Spinal cord (tissue), 9 donors: ENCODE measurements at regions not wholly inside any gene's neighbourhood (a gene's known extent, or its start where the extent isn't known, plus 50 kb on each side); places are given as distances from the start of the nearest gene placed in this dataset.
"Not testable (repeated sequence)": the region's sequence is repeated elsewhere in the genome, so short reads cannot be mapped to it uniquely, and the experiment has no call there.

ENCODE experiments used
- DNase-seq, 6 donors: peaks; one replicate each; pipeline versions ENCODE4 v3.0.0 to v3.0.0-alpha.2; 2013 to 2015; ENCODE audit warnings: low spot score in 6 of 6, low read depth in 4 of 6
- H3K27ac ChIP-seq: one replicate; pipeline ENCODE4 v1.5.1; 2013; ENCODE audit warnings: low read depth, low read length, control low read depth
- H3K27me3 ChIP-seq: one replicate; pipeline ENCODE4 v1.6.1; 2013; ENCODE audit warnings: low read length; ENCODE audit not compliant: control insufficient read depth, insufficient read depth
- H3K36me3 ChIP-seq: one replicate; pipeline ENCODE4 v1.6.1; 2013; ENCODE audit warnings: low read length; ENCODE audit not compliant: control insufficient read depth, insufficient read depth
- H3K4me1 ChIP-seq: one replicate; pipeline ENCODE4 v1.6.1; 2013; ENCODE audit warnings: low read length; ENCODE audit not compliant: control insufficient read depth, insufficient read depth
- H3K4me3 ChIP-seq: one replicate; pipeline ENCODE4 v1.5.1; 2013; ENCODE audit warnings: low read depth, low read length, control low read depth
- H3K9me3 ChIP-seq: one replicate; pipeline ENCODE4 v1.6.1; 2013; ENCODE audit warnings: low read length; ENCODE audit not compliant: control insufficient read depth, insufficient read depth
- WGBS: methylation state at CpG from one replicate; pipeline ENCODE4 v1.1.5; 2013; ENCODE audit warnings: missing lambda C conversion rate; ENCODE audit not compliant: insufficient coverage; 5-methylcytosine and 5-hydroxymethylcytosine counted together
- donor health status: healthy.

DNA sequence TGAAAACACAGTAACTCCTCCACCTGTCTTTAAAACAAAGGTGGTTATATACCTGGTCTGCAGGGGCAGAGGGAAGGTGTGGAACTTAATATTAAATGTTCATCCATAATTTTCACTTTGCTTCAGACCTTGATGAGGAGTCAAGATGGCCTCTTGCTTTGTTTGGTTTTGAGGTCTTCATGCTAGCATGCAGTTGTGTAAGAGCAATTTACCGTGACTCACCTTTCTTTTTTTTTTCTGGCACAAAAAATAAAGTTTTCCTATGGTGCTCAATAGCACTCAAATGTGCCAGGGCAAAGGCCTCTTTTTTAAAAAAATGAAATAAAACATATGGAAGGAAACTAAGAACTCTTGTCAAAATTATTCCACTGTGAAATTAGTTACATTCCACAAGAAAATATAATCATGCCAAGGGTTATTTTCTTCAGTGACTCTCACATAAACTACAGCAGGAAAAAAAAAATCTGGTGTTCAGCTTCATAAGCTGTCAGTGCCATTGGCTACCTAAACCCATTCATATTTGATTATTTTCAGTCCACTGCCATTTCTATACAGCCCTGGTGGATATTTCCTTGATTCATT lies 128.2 kb downstream of the SLC7A11 start:
- H3K9me3 ChIP-seq = no peaks in the 10 kb centered on the region
- no CpG with 5 or more reads among the region's 1 CpG for WGBS
- no peak overlapping the region for H3K4me3 ChIP-seq
- no peak overlapping the region for H3K27ac ChIP-seq
- no peak for DNase-seq
- H3K27me3 ChIP-seq = no peaks in the 10 kb centered on the region
- H3K36me3 ChIP-seq = no peaks in the 10 kb centered on the region
- H3K4me1 ChIP-seq = no peaks in the 10 kb centered on the region

DNA sequence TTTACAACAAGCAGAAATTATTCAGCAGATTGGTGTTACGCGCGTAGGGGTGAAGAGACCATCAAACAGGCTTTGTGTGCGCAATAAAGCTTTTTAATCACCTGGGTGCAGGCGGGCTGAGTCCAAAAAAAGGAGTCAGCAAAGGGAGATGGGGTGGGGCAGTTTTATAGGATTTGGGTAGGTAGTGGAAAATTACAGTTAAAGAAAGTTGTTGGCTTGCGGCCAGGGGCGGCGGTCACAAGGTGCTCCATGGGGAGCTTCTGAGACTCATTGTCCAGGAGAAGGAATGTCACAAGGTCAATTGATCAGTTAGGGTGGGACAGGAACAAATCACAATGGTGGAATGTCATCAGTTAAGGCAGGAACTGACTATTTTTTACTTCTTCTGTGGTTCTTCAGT lies 129.3 kb downstream of the SLC7A11 start:
- 97% methylated on average over 4 of the region's 8 CpGs for WGBS
- not testable (repeated sequence) for H3K27me3 ChIP-seq

DNA sequence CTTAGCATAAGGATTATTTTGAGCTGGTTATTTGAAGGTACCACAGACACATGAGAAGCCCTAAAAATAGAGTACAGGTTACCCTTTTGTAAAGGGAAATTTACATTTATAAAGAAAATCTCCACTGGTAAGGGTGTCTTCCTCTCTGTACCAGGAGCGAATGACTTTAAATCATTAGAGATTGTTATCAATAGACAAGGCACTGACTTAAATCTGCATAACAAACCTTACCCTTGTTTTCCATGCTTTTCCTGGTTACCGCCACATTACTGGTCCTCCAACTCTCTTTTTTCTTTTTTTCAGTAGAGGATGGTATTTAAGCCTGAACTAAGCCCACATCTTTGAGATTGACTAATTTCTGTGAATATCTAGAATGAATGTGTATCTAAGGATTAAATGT lies 129.8 kb downstream of the SLC7A11 start:
- H3K4me3 ChIP-seq = no peak overlapping the region
- WGBS = no CpG with 5 or more reads among the region's 2 CpGs
- DNase-seq = no peak
- H3K27me3 ChIP-seq = no peaks in the 10 kb centered on the region
- H3K27ac ChIP-seq = no peak overlapping the region
- no peaks in the 10 kb centered on the region for H3K9me3 ChIP-seq
- no peaks in the 10 kb centered on the region for H3K36me3 ChIP-seq
- no peaks in the 10 kb centered on the region for H3K4me1 ChIP-seq

More for the DNA sequence above, 129.3 kb downstream of the SLC7A11 start:
- not testable (repeated sequence) for H3K27ac ChIP-seq, H3K4me1 ChIP-seq, H3K9me3 ChIP-seq, H3K4me3 ChIP-seq, H3K36me3 ChIP-seq, DNase-seq

DNA sequence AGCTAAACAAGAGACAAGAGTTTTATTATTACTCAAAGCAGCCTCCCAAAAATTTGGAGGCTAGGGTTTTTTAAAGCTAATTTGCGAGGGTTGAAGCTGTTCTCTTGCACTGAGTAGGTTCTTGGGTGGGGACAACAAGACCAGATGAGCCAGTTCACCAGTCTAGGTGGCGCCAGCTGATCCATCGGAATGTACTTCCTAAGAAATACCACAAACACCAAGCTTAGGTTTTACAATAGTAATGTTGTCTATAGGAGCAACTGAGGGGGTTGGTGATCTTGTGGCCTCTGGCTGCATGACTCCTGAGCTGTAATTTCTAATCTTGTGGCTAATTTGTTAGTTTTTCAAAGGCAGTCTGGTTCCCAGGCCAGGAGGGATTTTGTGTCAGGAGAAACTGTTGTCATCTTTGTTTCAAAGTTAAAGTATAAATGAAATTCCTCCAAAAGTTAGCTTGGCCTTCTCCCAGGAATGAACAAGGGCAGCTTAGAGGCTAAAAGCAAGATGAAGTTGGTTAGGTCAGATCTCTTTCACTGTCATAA lies 130.6 kb downstream of the SLC7A11 start:
- Histone ChIP-seq H3K27me3 (no peaks in the 10 kb centered on the region), H3K36me3 (no peaks in the 10 kb centered on the region), H3K9me3 (no peaks in the 10 kb centered on the region), H3K27ac (no peak overlapping the region), H3K4me3 (no peak overlapping the region), H3K4me1 (no peaks in the 10 kb centered on the region)
- WGBS = no CpG with 5 or more reads among the region's 3 CpGs
- DNase-seq = no peak

DNA sequence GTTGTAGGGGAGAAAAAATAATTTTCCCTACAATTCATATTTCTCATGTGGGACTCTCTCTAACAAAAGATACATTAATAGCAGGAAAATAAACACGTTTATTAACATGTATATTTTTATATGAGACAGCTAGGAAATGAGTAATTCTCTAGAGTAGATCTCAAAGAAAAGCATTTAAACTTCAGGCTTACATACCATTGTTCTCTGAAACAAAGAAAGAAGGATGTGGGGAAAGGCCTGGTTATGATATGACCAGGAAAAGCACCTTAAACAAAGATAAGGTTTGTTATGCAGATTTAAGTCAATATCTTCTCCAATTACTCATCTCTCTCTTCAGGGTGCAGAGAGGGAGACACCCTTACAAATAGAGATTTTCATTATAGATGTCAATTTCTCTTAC lies 131.3 kb downstream of the SLC7A11 start:
- H3K27ac ChIP-seq = no peak overlapping the region
- no peaks in the 10 kb centered on the region for H3K4me1 ChIP-seq
- no peaks in the 10 kb centered on the region for H3K36me3 ChIP-seq
- no CpG with 5 or more reads among the region's 1 CpG for WGBS
- no peak for DNase-seq
- no peak overlapping the region for H3K4me3 ChIP-seq
- no peaks in the 10 kb centered on the region for H3K27me3 ChIP-seq
- H3K9me3 ChIP-seq = no peaks in the 10 kb centered on the region

DNA sequence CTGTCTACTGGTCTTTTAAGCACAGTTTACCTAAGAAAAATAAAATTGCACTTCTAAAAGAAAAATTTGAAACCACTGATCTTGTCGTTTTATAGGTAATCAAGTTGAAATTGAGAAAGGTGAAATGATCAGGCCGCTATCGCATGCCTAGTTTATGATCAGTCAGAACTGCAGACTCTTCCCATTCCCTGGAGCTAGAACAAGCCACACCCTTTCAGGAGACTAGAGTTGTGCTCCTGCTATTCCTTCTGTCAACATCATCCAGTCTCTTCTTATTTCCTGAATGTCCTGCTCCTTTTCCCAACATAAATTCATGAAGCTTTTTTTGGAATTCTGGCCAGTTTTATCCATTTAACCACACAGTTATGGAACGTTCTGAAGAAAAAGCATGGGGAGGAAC lies 135.1 kb downstream of the SLC7A11 start:
- no peak overlapping the region for H3K27ac ChIP-seq
- 100% methylated on average over 2 of the region's 4 CpGs for whole genome bisulfite sequencing
- no peaks in the 10 kb centered on the region for H3K9me3 ChIP-seq
- H3K27me3 ChIP-seq = no peaks in the 10 kb centered on the region
- no peaks in the 10 kb centered on the region for H3K4me1 ChIP-seq
- no peak for DNase-seq
- no peak overlapping the region for H3K4me3 ChIP-seq
- H3K36me3 ChIP-seq = no peaks in the 10 kb centered on the region

DNA sequence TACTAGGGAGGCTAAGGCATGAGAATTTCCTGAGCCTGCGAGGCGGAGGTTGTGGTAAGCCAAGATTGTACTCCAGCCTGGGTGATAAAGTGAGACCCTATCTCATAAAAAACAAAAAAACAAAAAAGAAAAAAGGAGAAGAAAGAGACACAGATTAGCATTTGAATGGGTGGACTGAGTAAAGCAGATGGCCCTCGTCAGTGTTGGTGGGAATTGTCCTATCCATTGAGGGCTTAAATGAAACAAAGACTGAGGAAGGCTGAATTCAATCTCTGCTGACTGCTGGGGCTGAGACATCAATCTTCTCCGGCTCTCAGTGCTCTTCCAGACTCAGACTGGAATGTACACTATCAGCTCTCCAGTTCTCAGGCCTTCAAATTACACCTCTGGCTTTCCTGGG lies 136.8 kb downstream of the SLC7A11 start:
- 48% methylated on average over 2 of the region's 4 CpGs for WGBS
- no peak for DNase-seq
- Histone ChIP-seq H3K4me3 (no peak overlapping the region), H3K9me3 (no peaks in the 10 kb centered on the region), H3K27me3 (no peaks in the 10 kb centered on the region), H3K4me1 (no peaks in the 10 kb centered on the region), H3K27ac (no peak overlapping the region), H3K36me3 (no peaks in the 10 kb centered on the region)

DNA sequence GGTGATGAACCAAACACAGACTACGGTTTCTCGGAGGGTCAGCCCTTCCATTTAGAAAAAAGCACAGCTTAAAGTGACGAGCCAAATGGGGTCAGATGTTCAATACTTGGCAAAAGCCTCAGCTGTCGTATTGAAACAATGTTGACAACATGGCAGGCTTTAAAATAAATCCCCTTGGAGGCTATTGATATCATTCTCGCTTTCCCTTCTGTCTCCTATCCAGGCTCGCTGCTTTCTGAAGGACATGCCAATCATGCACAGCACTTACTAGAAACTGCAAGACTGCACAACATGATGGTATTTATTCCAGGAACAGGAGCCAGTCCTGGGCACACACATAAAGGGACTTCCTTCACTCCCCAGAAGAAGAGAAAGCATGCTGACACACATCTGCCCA lies 137.9 kb downstream of the SLC7A11 start:
- Histone ChIP-seq H3K36me3 (no peaks in the 10 kb centered on the region), H3K4me1 (no peaks in the 10 kb centered on the region), H3K27ac (peak overlapping the region; percentile 6), H3K4me3 (no peak overlapping the region), H3K27me3 (no peaks in the 10 kb centered on the region), H3K9me3 (no peaks in the 10 kb centered on the region)
- peak in 2 of 6 donors; percentile 60 to 61 for DNase-seq
- WGBS = 69% methylated on average over 6 of the region's 6 CpGs

DNA sequence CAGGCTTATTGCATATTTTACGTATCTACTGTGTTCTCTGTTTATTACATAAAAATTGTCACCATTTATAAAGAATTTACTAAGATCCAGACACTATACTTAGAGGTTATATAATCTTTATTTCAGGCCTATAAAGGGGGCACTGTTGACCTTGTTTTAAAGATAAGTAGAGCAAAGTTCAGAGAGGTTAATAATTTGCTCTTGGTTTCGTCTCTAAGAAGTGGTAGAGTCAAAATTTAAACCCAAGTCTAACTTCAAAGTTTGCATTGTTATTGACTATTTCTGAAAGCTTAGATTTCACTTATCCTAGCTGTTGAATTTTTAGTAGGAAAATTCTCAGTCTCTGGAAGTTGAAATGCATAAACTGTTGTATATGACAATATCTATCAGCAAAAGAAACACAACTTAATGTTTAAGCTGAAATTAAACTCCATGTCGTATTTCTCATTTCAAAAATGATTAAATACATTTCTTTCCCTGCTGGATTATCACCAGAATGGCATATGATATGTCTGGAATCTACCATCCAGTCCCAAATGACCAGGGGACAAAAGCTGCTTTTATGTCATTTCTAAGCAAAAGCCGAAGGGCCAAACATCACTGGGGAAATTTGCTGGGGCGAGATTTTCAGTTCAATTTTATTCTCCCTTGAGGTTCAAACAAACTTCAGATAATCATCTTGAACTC lies 138.4 kb downstream of the SLC7A11 start:
- no peak overlapping the region for H3K4me3 ChIP-seq

DNA sequence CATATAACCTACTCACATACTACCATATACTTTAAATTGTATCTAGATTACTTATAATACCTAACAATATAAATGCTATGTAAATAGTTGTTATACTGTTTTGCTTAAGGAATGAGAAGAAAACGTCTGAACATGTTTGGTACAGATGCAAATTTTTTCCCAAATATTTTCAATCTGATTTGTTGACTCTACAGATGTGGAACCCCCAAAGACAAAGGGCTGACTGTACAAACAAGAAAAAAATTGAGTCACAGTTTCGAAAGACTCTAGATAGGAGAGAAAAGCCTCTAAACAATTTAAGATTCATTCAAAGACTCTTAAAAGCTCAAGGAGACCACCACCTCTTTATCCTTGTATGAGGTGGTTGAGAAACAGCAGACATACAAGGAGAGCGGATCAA lies 142.8 kb downstream of the SLC7A11 start:
- no peaks in the 10 kb centered on the region for H3K36me3 ChIP-seq
- H3K4me3 ChIP-seq = no peak overlapping the region
- H3K4me1 ChIP-seq = no peaks in the 10 kb centered on the region
- H3K9me3 ChIP-seq = no peaks in the 10 kb centered on the region
- H3K27ac ChIP-seq = no peak overlapping the region
- no peaks in the 10 kb centered on the region for H3K27me3 ChIP-seq
- no peak for DNase-seq
- no CpG with 5 or more reads among the region's 3 CpGs for WGBS

More for the DNA sequence above, 138.4 kb downstream of the SLC7A11 start:
- peak in 1 of 6 donors; percentile 38 for DNase-seq
- H3K27me3 ChIP-seq = no peaks in the 10 kb centered on the region
- no peaks in the 10 kb centered on the region for H3K36me3 ChIP-seq
- H3K27ac ChIP-seq = peak overlapping the region; percentile 6
- WGBS = 86% methylated on average over 1 of the region's 5 CpGs
- H3K4me1 ChIP-seq = no peaks in the 10 kb centered on the region
- no peaks in the 10 kb centered on the region for H3K9me3 ChIP-seq
